ENCODE measurements at regions not wholly inside any gene's neighbourhood (a gene's known extent, or its start where the extent isn't known, plus 50 kb on each side); places are given as distances from the start of the nearest gene placed in this dataset.
A peak's percentile ranks its signal among the peaks of the same experiment; 100 is the strongest.

DNA sequence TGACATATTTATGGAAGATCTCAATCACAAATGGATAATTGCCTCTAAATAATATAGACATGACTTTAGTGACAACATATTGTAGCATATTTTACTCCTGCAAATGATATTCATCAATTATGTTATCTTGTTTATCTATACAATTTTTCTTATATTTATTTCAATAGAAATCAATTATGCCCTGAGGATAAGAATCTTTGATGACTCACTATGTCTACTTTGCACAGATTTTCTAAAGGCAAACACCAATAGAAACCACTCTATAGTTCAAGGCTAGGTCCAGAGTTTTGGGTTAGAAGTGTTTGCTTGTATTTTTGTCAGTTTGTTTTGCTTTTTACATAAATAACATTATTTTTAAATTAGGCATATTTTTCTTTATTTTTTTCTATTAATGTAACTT lies 879.0 kb downstream of the LTN1 start:
- no peak overlapping the region for H2BK15ac ChIP-seq (ENCODE audit: low read depth, poor library complexity, severe bottlenecking)
- H3K18ac ChIP-seq (ENCODE audit: low read depth in 1 of 2, low read length in 2 of 2): no peak overlapping the region
- no peak overlapping the region for H3K4me3 ChIP-seq (ENCODE audit: insufficient read depth in 1 of 2, low read depth in 1 of 2, low read length in 2 of 2)
- no peak for DNase-seq
- H2BK12ac ChIP-seq (ENCODE audit: low read length in 2 of 2): no peak overlapping the region
- no peak overlapping the region for H3K4ac ChIP-seq (ENCODE audit: low read depth in 1 of 2, low read length in 2 of 2)
- no peak overlapping the region for H2BK120ac ChIP-seq (ENCODE audit: low read depth, low read length)
- H2AFZ ChIP-seq (ENCODE audit: low read depth, low read length): no peak overlapping the region
- H3K9ac ChIP-seq (ENCODE audit: low read length): no peak overlapping the region
- no peaks in the 10 kb centered on the region for H3K27me3 ChIP-seq (ENCODE audit: control insufficient read depth in 1 of 2, insufficient read depth in 1 of 2, low read length in 2 of 2)
- H3K79me1 ChIP-seq (replicated peaks; ENCODE audit: low read length, poor library complexity, severe bottlenecking): no peaks in the 10 kb centered on the region
- H3K23ac ChIP-seq (ENCODE audit: low read length in 2 of 2): no peak overlapping the region
- no peak overlapping the region for H4K8ac ChIP-seq (ENCODE audit: low read length)
- no peak overlapping the region for H3K27ac ChIP-seq (ENCODE audit: low read length, poor library complexity, severe bottlenecking)
- no peak overlapping the region for H2AK5ac ChIP-seq (ENCODE audit: low read length, severe bottlenecking)
- H3K4me1 ChIP-seq (ENCODE audit: control insufficient read depth, insufficient read depth, low read depth, low read length): no peaks in the 10 kb centered on the region
- no peak overlapping the region for H2BK5ac ChIP-seq (ENCODE audit: low read depth, low read length, poor library complexity, severe bottlenecking)
- no peaks in the 10 kb centered on the region for H3K36me3 ChIP-seq (ENCODE audit: control insufficient read depth in 1 of 2, insufficient read depth in 2 of 2, low read depth in 1 of 2, low read length in 2 of 2)
- no peak overlapping the region for H3K14ac ChIP-seq (ENCODE audit: low read length in 2 of 2)
- H3K9me3 ChIP-seq (ENCODE audit: control insufficient read depth, low read length): peaks cover 4% of the 10 kb centered on the region
- H3K4me2 ChIP-seq (ENCODE audit: low read length, poor library complexity, severe bottlenecking): no peak overlapping the region
- no peak overlapping the region for H4K91ac ChIP-seq (ENCODE audit: low read length)

DNA sequence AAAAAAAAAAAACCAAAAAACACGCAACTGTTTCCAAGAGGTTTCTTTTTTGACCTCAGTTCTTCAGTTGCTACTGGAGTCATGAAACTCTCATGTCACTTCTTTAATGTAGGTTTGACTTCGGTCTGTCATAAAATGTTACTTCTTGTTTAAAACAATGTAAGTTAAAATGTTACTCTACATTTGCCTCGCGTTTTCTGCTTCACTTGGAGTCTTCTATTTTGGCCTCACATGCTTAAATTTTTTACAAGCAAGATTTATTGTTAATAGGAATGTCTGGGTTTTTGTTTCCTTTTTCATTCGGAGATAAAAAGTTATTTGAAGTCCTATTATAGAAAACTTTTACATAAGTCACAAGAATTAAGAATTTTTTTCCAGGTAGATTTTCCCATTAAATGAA lies 880.2 kb downstream of the LTN1 start:
- H4K91ac ChIP-seq (ENCODE audit: low read length): no peak overlapping the region
- no peaks in the 10 kb centered on the region for H3K27me3 ChIP-seq (ENCODE audit: control insufficient read depth in 1 of 2, insufficient read depth in 1 of 2, low read length in 2 of 2)
- H2AFZ ChIP-seq (ENCODE audit: low read depth, low read length): no peak overlapping the region
- H3K4me1 ChIP-seq (ENCODE audit: control insufficient read depth, insufficient read depth, low read depth, low read length): no peaks in the 10 kb centered on the region
- no peak overlapping the region for H2BK12ac ChIP-seq (ENCODE audit: low read length in 2 of 2)
- no peak for DNase-seq
- no peak overlapping the region for H3K4me2 ChIP-seq (ENCODE audit: low read length, poor library complexity, severe bottlenecking)
- H3K4me3 ChIP-seq (ENCODE audit: insufficient read depth in 1 of 2, low read depth in 1 of 2, low read length in 2 of 2): no peak overlapping the region
- no peak overlapping the region for H4K8ac ChIP-seq (ENCODE audit: low read length)
- H3K27ac ChIP-seq (ENCODE audit: low read length, poor library complexity, severe bottlenecking): no peak overlapping the region
- no peak overlapping the region for H2BK15ac ChIP-seq (ENCODE audit: low read depth, poor library complexity, severe bottlenecking)
- H3K36me3 ChIP-seq (ENCODE audit: control insufficient read depth in 1 of 2, insufficient read depth in 2 of 2, low read depth in 1 of 2, low read length in 2 of 2): no peaks in the 10 kb centered on the region
- no peak overlapping the region for H3K18ac ChIP-seq (ENCODE audit: low read depth in 1 of 2, low read length in 2 of 2)
- H3K9ac ChIP-seq (ENCODE audit: low read length): peak overlapping the region; percentile 30
- H2BK120ac ChIP-seq (ENCODE audit: low read depth, low read length): no peak overlapping the region
- WGBS: no CpG with 5 or more reads among the region's 5 CpGs
- H3K14ac ChIP-seq (ENCODE audit: low read length in 2 of 2): no peak overlapping the region
- H3K23ac ChIP-seq (ENCODE audit: low read length in 2 of 2): no peak overlapping the region
- no peak overlapping the region for H2AK5ac ChIP-seq (ENCODE audit: low read length, severe bottlenecking)
- H3K79me1 ChIP-seq (replicated peaks; ENCODE audit: low read length, poor library complexity, severe bottlenecking): no peaks in the 10 kb centered on the region
- peaks cover 4% of the 10 kb centered on the region for H3K9me3 ChIP-seq (ENCODE audit: control insufficient read depth, low read length)
- H2BK5ac ChIP-seq (ENCODE audit: low read depth, low read length, poor library complexity, severe bottlenecking): no peak overlapping the region
- H3K4ac ChIP-seq (ENCODE audit: low read depth in 1 of 2, low read length in 2 of 2): no peak overlapping the region

DNA sequence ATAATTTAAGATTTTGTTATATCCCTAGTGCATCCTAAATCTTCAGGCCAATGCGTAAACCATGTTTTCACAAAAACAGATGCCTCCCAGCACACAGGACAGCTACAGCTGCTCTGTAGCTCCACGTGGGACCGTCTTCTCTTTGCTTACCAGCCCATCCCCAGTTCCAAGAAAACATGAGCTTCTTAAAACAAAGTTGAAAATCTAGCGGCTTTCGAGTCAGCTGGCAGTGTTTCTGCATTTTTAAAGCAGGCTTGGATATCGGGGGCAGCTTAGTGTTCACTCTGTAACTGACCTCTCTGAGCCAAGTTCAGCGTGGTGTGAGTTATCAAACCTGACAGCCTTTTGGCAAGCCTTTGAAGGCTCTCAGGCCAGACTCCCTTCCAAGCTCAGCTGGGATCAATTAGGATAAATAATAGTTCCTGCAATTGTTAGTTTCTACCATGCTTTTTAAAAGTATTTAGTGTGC lies 881.5 kb downstream of the LTN1 start:
- H3K18ac ChIP-seq (ENCODE audit: low read depth in 1 of 2, low read length in 2 of 2): no peak overlapping the region
- H3K79me1 ChIP-seq (replicated peaks; ENCODE audit: low read length, poor library complexity, severe bottlenecking): no peaks in the 10 kb centered on the region
- H3K4me3 ChIP-seq (ENCODE audit: insufficient read depth in 1 of 2, low read depth in 1 of 2, low read length in 2 of 2): peak overlapping the region in 1 of 2 experiments; percentile 40
- no peaks in the 10 kb centered on the region for H3K27me3 ChIP-seq (ENCODE audit: control insufficient read depth in 1 of 2, insufficient read depth in 1 of 2, low read length in 2 of 2)
- H2BK120ac ChIP-seq (ENCODE audit: low read depth, low read length): no peak overlapping the region
- no peak overlapping the region for H2BK12ac ChIP-seq (ENCODE audit: low read length in 2 of 2)
- H2AFZ ChIP-seq (ENCODE audit: low read depth, low read length): no peak overlapping the region
- no peak overlapping the region for H3K27ac ChIP-seq (ENCODE audit: low read length, poor library complexity, severe bottlenecking)
- H3K36me3 ChIP-seq (ENCODE audit: control insufficient read depth in 1 of 2, insufficient read depth in 2 of 2, low read depth in 1 of 2, low read length in 2 of 2): no peaks in the 10 kb centered on the region
- H3K4ac ChIP-seq (ENCODE audit: low read depth in 1 of 2, low read length in 2 of 2): no peak overlapping the region
- 16% methylated on average over 7 of the region's 7 CpGs for WGBS
- H4K91ac ChIP-seq (ENCODE audit: low read length): no peak overlapping the region
- H2BK15ac ChIP-seq (ENCODE audit: low read depth, poor library complexity, severe bottlenecking): no peak overlapping the region
- no peak overlapping the region for H3K14ac ChIP-seq (ENCODE audit: low read length in 2 of 2)
- H4K8ac ChIP-seq (ENCODE audit: low read length): no peak overlapping the region
- no peak overlapping the region for H2BK5ac ChIP-seq (ENCODE audit: low read depth, low read length, poor library complexity, severe bottlenecking)
- H3K9me3 ChIP-seq (ENCODE audit: control insufficient read depth, low read length): peaks cover 4% of the 10 kb centered on the region
- H3K23ac ChIP-seq (ENCODE audit: low read length in 2 of 2): no peak overlapping the region
- H2AK5ac ChIP-seq (ENCODE audit: low read length, severe bottlenecking): no peak overlapping the region
- peak overlapping the region; percentile 47 for H3K9ac ChIP-seq (ENCODE audit: low read length)
- H3K4me2 ChIP-seq (ENCODE audit: low read length, poor library complexity, severe bottlenecking): no peak overlapping the region
- peak; percentile 56 for DNase-seq
- H3K4me1 ChIP-seq (ENCODE audit: control insufficient read depth, insufficient read depth, low read depth, low read length): no peaks in the 10 kb centered on the region

DNA sequence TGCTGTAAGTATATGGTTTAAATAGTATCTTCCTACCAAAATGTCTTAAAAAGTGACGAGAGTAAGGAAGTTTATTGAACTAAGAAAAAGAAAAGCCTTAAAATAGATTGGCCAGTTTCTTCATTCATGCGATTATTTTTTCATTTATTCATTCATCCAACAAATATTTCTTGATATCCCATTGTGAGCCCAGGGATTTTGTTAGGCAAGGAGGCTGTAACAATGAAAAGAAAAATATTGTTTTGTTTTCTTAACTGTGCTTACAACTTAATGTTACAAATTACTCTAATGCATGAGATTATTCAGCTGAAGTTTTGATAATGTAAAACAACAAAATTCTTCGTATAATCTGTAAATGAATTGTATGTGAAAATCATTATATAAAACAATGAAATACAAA lies 882.0 kb downstream of the LTN1 start:
- H3K36me3 ChIP-seq (ENCODE audit: control insufficient read depth in 1 of 2, insufficient read depth in 2 of 2, low read depth in 1 of 2, low read length in 2 of 2): no peaks in the 10 kb centered on the region
- no peak overlapping the region for H3K18ac ChIP-seq (ENCODE audit: low read depth in 1 of 2, low read length in 2 of 2)
- peaks cover 4% of the 10 kb centered on the region for H3K9me3 ChIP-seq (ENCODE audit: control insufficient read depth, low read length)
- no peak overlapping the region for H2BK12ac ChIP-seq (ENCODE audit: low read length in 2 of 2)
- H3K4me3 ChIP-seq (ENCODE audit: insufficient read depth in 1 of 2, low read depth in 1 of 2, low read length in 2 of 2): peak overlapping the region in 1 of 2 experiments; percentile 40
- no peak overlapping the region for H2BK15ac ChIP-seq (ENCODE audit: low read depth, poor library complexity, severe bottlenecking)
- H2AFZ ChIP-seq (ENCODE audit: low read depth, low read length): no peak overlapping the region
- H4K91ac ChIP-seq (ENCODE audit: low read length): no peak overlapping the region
- no peak overlapping the region for H3K23ac ChIP-seq (ENCODE audit: low read length in 2 of 2)
- peak overlapping the region; percentile 47 for H3K9ac ChIP-seq (ENCODE audit: low read length)
- DNase-seq: no peak
- no peak overlapping the region for H2AK5ac ChIP-seq (ENCODE audit: low read length, severe bottlenecking)
- H3K4me1 ChIP-seq (ENCODE audit: control insufficient read depth, insufficient read depth, low read depth, low read length): no peaks in the 10 kb centered on the region
- H4K8ac ChIP-seq (ENCODE audit: low read length): no peak overlapping the region
- H3K4ac ChIP-seq (ENCODE audit: low read depth in 1 of 2, low read length in 2 of 2): no peak overlapping the region
- H2BK120ac ChIP-seq (ENCODE audit: low read depth, low read length): no peak overlapping the region
- no peak overlapping the region for H2BK5ac ChIP-seq (ENCODE audit: low read depth, low read length, poor library complexity, severe bottlenecking)
- no peaks in the 10 kb centered on the region for H3K27me3 ChIP-seq (ENCODE audit: control insufficient read depth in 1 of 2, insufficient read depth in 1 of 2, low read length in 2 of 2)
- no peak overlapping the region for H3K27ac ChIP-seq (ENCODE audit: low read length, poor library complexity, severe bottlenecking)
- no peak overlapping the region for H3K4me2 ChIP-seq (ENCODE audit: low read length, poor library complexity, severe bottlenecking)
- WGBS: no CpG with 5 or more reads among the region's 3 CpGs
- H3K14ac ChIP-seq (ENCODE audit: low read length in 2 of 2): no peak overlapping the region
- no peaks in the 10 kb centered on the region for H3K79me1 ChIP-seq (replicated peaks; ENCODE audit: low read length, poor library complexity, severe bottlenecking)
